SK-N-SH treated with all-trans-retinoic acid at 6 μM for 48 hours (cell line): ENCODE measurements at regions not wholly inside any gene's neighbourhood (a gene's known extent, or its start where the extent isn't known, plus 50 kb on each side); places are given as distances from the start of the nearest gene placed in this dataset.

Source experiments
- ARNTL ChIP-seq: fragments of 450-650 bp; formaldehyde crosslinking; IDR thresholded peaks from 2 replicates; pipeline ENCODE4 v1.5.0; 2020; ENCODE audit warnings: low read depth, mild to moderate bottlenecking, moderate library complexity, borderline replicate concordance
- OSR1 ChIP-seq: fragments of 250-450 bp; sonication (Bioruptor Pico); IDR thresholded peaks from 2 replicates; pipeline ENCODE4 v1.8.0; 2022; ENCODE audit warnings: moderate library complexity, mild to moderate bottlenecking, inconsistent platforms
- ZFP3 ChIP-seq: fragments of 250-450 bp; sonication (Bioruptor Pico); IDR thresholded peaks from 2 replicates; pipeline ENCODE4 v1.5.0; 2020; ENCODE audit warnings: mild to moderate bottlenecking, moderate library complexity
- TF ChIP-seq, protein P1 (sequence below): fragments of 250-450 bp; sonication (Bioruptor Pico); IDR thresholded peaks from 2 replicates; pipeline ENCODE4 v1.8.0; 2020; ENCODE audit warnings: mild to moderate bottlenecking, moderate library complexity, borderline replicate concordance

DNA sequence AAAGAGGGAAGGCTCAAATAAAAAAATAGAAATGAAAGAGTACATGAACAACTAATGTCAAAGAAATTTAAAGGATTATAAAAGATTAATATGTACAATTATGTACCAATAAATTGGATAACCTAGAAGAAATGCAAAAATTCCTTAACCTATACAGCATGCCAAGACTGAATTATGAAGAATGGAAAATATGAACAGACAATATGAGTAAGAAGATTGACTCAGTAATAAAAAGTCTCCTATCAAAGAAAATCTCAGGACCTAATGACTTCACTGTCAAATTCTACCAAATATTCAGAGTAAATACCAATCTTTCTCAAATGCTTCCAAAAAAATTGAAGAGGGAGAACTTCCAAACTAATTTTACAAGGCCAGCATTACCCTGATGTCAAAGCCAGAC is 120.2 kb upstream of the SPOPL start:
- TF ChIP-seq OSR1 (CRISPR knock-in tag), result no peak
- TF ChIP-seq, protein P1, sequence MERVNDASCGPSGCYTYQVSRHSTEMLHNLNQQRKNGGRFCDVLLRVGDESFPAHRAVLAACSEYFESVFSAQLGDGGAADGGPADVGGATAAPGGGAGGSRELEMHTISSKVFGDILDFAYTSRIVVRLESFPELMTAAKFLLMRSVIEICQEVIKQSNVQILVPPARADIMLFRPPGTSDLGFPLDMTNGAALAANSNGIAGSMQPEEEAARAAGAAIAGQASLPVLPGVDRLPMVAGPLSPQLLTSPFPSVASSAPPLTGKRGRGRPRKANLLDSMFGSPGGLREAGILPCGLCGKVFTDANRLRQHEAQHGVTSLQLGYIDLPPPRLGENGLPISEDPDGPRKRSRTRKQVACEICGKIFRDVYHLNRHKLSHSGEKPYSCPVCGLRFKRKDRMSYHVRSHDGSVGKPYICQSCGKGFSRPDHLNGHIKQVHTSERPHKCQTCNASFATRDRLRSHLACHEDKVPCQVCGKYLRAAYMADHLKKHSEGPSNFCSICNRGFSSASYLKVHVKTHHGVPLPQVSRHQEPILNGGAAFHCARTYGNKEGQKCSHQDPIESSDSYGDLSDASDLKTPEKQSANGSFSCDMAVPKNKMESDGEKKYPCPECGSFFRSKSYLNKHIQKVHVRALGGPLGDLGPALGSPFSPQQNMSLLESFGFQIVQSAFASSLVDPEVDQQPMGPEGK (CRISPR knock-in tag), result no peak
- TF ChIP-seq ARNTL (CRISPR knock-in tag), result no peak
- no peak for TF ChIP-seq ZFP3 (CRISPR knock-in tag)
